WTC11 (cell line): ENCODE measurements at regions not wholly inside any gene's neighbourhood (a gene's known extent, or its start where the extent isn't known, plus 50 kb on each side); places are given as distances from the start of the nearest gene placed in this dataset.

Source experiments
- ATAC-seq: fragments of 200-7000 bp; cut with Tn5 transposase; 2 replicates; pipeline ENCODE4 v1.10.0; 2021; ENCODE audit warnings: mild to moderate bottlenecking, moderate library complexity
- CTCF ChIA-PET: fragments of 300-600 bp; sonication (Branson Sonifier 250); formaldehyde crosslinking; loops from one replicate; lab custom pipeline; 2021; ENCODE audit warnings: antibody characterized with exemption; lab: Charles Lee
- POLR2A ChIA-PET: fragments of 350-600 bp; sonication (Branson Sonifier 250); formaldehyde crosslinking; loops from one replicate; lab custom pipeline; 2021; ENCODE audit warnings: antibody characterized with exemption; lab: Charles Lee
- DNase-seq: peaks from one replicate; pipeline ENCODE4 v3.0.0; 2021; ENCODE audit warnings: low spot score
- H3K27ac Mint-ChIP-seq: 2 replicates; pipeline ENCODE4 v1.8.0; 2021; ENCODE audit warnings: mixed read lengths
- H3K27me3 Mint-ChIP-seq: 2 replicates; pipeline ENCODE4 v1.8.0; 2021; ENCODE audit warnings: low read depth, mild to moderate bottlenecking, moderate library complexity, mixed read lengths
- H3K36me3 Mint-ChIP-seq: 2 replicates; pipeline ENCODE4 v1.8.0; 2021; ENCODE audit warnings: mixed read lengths
- H3K4me1 Mint-ChIP-seq: 2 replicates; pipeline ENCODE4 v1.8.0; 2022; ENCODE audit warnings: mixed read lengths
- H3K4me3 Mint-ChIP-seq: 2 replicates; pipeline ENCODE4 v1.8.0; 2021; ENCODE audit warnings: mild to moderate bottlenecking, moderate library complexity, mixed read lengths
- H3K9me3 Mint-ChIP-seq: 2 replicates; pipeline ENCODE4 v1.8.0; 2021; ENCODE audit warnings: mixed read lengths
- CREM ChIP-seq: sonication (generic); formaldehyde crosslinking; IDR thresholded peaks from 2 replicates; pipeline ENCODE4 v1.8.1; 2022; ENCODE audit warnings: mild to moderate bottlenecking, missing genetic modification reagents, moderate library complexity
- FOXJ3 ChIP-seq: sonication (generic); formaldehyde crosslinking; IDR thresholded peaks from 2 replicates; pipeline ENCODE4 v1.9.0; 2021; ENCODE audit warnings: missing genetic modification reagents, mild to moderate bottlenecking, borderline replicate concordance
- GABPB1 ChIP-seq: sonication (generic); formaldehyde crosslinking; IDR thresholded peaks from 2 replicates; pipeline ENCODE4 v1.8.1; 2023; ENCODE audit warnings: mild to moderate bottlenecking, missing genetic modification reagents
- GRHL2 ChIP-seq: fragments of 250-450 bp; sonication (Bioruptor Pico); IDR thresholded peaks from 2 replicates; pipeline ENCODE4 v1.8.0; 2022; ENCODE audit warnings: mild to moderate bottlenecking, moderate library complexity; ENCODE audit not compliant: insufficient replicate concordance, severe bottlenecking
- GTF2I ChIP-seq: fragments of 250-450 bp; sonication (Bioruptor Pico); conservative IDR thresholded peaks from 2 replicates; pipeline ENCODE4 v1.4.0; 2021; ENCODE audit warnings: mild to moderate bottlenecking
- MXD4 ChIP-seq: fragments of 250-450 bp; sonication (Bioruptor Pico); IDR thresholded peaks from 2 replicates; pipeline ENCODE4 v1.8.0; 2021; ENCODE audit warnings: mild to moderate bottlenecking, moderate library complexity, borderline replicate concordance
- SP1 ChIP-seq: sonication (generic); formaldehyde crosslinking; conservative IDR thresholded peaks from 2 replicates; pipeline ENCODE4 v1.8.1; 2022; ENCODE audit warnings: missing genetic modification reagents
- TCF7 ChIP-seq: sonication (generic); formaldehyde crosslinking; IDR thresholded peaks from 2 replicates; pipeline ENCODE4 v1.8.0; 2022; ENCODE audit warnings: mild to moderate bottlenecking, low read depth, missing genetic modification reagents, moderate library complexity
- ZNF219 ChIP-seq: sonication (generic); formaldehyde crosslinking; IDR thresholded peaks from 2 replicates; pipeline ENCODE4 v1.8.0; 2023; ENCODE audit warnings: missing genetic modification reagents, mild to moderate bottlenecking, borderline replicate concordance
- ZNF671 ChIP-seq: fragments of 250-450 bp; sonication (Bioruptor Pico); IDR thresholded peaks from 2 replicates; pipeline ENCODE4 v1.8.0; 2021; ENCODE audit warnings: mild to moderate bottlenecking
- TF ChIP-seq, protein P1 (sequence below): fragments of 250-450 bp; sonication (Bioruptor Pico); IDR thresholded peaks from 2 replicates; pipeline ENCODE4 v1.9.0; 2021; ENCODE audit warnings: moderate library complexity, mild to moderate bottlenecking, inconsistent platforms, borderline replicate concordance
- TF ChIP-seq, protein P2 (sequence below): sonication (generic); formaldehyde crosslinking; IDR thresholded peaks from 2 replicates; pipeline ENCODE4 v1.8.0; 2022; ENCODE audit warnings: mild to moderate bottlenecking, missing genetic modification reagents
- TF ChIP-seq, protein P3 (sequence below): sonication (generic); formaldehyde crosslinking; IDR thresholded peaks from 2 replicates; pipeline ENCODE4 v1.8.1; 2022; ENCODE audit warnings: mild to moderate bottlenecking, moderate library complexity, missing genetic modification reagents
- TF ChIP-seq, protein P4 (sequence below): sonication (generic); formaldehyde crosslinking; IDR thresholded peaks from 2 replicates; pipeline ENCODE4 v1.8.0; 2023; ENCODE audit warnings: mild to moderate bottlenecking, missing genetic modification reagents
- TF ChIP-seq, protein P5 (sequence below): fragments of 250-450 bp; sonication (Bioruptor Pico); conservative IDR thresholded peaks from 2 replicates; pipeline ENCODE4 v1.9.0; 2021; ENCODE audit warnings: mild to moderate bottlenecking
- TF ChIP-seq, protein P6 (sequence below): sonication (generic); formaldehyde crosslinking; IDR thresholded peaks from 2 replicates; pipeline ENCODE4 v1.8.1; 2022; ENCODE audit warnings: low read depth, missing genetic modification reagents, borderline replicate concordance
- TF ChIP-seq, protein P7 (sequence below): fragments of 250-450 bp; sonication (Bioruptor Pico); IDR thresholded peaks from 2 replicates; pipeline ENCODE4 v2.1.2; 2022; ENCODE audit warnings: mild to moderate bottlenecking, moderate library complexity
- TF ChIP-seq, protein P8 (sequence below): fragments of 250-450 bp; sonication (Bioruptor Pico); IDR thresholded peaks from 2 replicates; pipeline ENCODE4 v1.9.0; 2021; ENCODE audit warnings: mild to moderate bottlenecking

DNA sequence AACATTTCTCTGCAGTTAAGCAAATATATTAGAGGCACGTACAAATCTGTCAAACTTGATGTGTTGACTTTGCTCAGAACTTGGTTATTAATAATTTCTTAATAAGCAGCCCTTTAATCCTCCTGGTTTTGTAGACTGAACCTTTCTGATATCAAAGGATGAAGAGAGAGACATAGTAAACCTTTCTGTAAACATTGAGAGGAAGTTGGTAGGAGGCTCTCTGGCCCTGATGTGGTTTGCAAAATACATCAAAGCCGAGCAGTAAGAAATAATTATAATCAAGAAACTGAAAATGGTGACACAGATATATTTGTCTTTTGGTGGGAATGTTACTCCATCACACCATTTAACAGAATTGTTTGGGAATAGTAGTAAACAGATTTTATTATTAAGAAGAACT is 111.9 kb downstream of the OXSM start:
- H3K36me3 Mint-ChIP-seq: no peaks in the 10 kb centered on the region
- ChIA-PET CTCF (no interaction called here), POLR2A (no interaction called here)
- ATAC-seq: no peak
- H3K27ac Mint-ChIP-seq: no peak overlapping the region
- TF ChIP-seq GTF2I (CRISPR knock-in tag): no peak
- TF ChIP-seq, protein P1, sequence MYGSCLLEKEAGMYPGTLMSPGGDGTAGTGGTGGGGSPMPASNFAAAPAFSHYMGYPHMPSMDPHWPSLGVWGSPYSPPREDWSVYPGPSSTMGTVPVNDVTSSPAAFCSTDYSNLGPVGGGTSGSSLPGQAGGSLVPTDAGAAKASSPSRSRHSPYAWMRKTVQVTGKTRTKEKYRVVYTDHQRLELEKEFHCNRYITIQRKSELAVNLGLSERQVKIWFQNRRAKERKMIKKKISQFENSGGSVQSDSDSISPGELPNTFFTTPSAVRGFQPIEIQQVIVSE (CRISPR knock-in tag): no peak
- DNase-seq: no peak
- H3K27me3 Mint-ChIP-seq: peaks cover 10% of the 10 kb centered on the region
- H3K4me3 Mint-ChIP-seq: no peak overlapping the region
- H3K4me1 Mint-ChIP-seq: peaks cover 31% of the 10 kb centered on the region
- peaks cover 4% of the 10 kb centered on the region for H3K9me3 Mint-ChIP-seq

DNA sequence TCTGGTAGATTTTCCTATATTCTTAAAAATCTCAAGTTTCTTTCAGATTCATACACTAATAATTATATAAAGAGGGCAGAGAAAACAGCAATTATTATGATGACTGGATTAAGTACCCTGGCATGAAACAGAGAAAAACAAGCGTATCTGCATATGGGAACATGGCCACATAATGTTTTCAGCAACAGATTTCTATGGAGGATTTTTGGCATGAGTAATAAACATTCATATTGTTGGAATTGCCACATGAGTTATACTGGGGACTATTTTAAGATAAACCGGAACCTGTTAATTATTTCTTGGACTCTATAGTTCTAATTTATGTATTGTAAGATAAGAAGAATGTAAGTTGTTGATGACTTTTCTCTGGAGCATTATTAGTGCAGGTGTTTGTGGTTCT is 112.7 kb downstream of the OXSM start:
- Mint-ChIP-seq H3K4me3 (no peak overlapping the region), H3K36me3 (no peaks in the 10 kb centered on the region), H3K27ac (no peak overlapping the region), H3K9me3 (peaks cover 4% of the 10 kb centered on the region), H3K4me1 (peaks cover 31% of the 10 kb centered on the region), H3K27me3 (peaks cover 10% of the 10 kb centered on the region)
- ATAC-seq (no peak), DNase-seq (no peak)
- POLR2A ChIA-PET: no interaction called here
- CTCF ChIA-PET: interaction anchor here (1.6 to 2.1 kb wide), 2 partner anchors 60 to 254 kb away, joined by 10 to 19 read pairs; no protein-coding TSS in a partner anchor
- TF ChIP-seq, protein P2, sequence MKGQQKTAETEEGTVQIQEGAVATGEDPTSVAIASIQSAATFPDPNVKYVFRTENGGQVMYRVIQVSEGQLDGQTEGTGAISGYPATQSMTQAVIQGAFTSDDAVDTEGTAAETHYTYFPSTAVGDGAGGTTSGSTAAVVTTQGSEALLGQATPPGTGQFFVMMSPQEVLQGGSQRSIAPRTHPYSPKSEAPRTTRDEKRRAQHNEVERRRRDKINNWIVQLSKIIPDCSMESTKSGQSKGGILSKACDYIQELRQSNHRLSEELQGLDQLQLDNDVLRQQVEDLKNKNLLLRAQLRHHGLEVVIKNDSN (CRISPR knock-in tag): no peak
- TF ChIP-seq, protein P3, sequence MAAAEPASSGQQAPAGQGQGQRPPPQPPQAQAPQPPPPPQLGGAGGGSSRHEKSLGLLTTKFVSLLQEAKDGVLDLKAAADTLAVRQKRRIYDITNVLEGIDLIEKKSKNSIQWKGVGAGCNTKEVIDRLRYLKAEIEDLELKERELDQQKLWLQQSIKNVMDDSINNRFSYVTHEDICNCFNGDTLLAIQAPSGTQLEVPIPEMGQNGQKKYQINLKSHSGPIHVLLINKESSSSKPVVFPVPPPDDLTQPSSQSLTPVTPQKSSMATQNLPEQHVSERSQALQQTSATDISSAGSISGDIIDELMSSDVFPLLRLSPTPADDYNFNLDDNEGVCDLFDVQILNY: no peak
- TF ChIP-seq CREM (CRISPR knock-in tag) (no peak), GABPB1 (CRISPR knock-in tag) (no peak), ZNF219 (CRISPR knock-in tag) (no peak), MXD4 (CRISPR knock-in tag) (no peak), ZNF671 (CRISPR knock-in tag) (no peak), FOXJ3 (no peak), SP1 (CRISPR knock-in tag) (no peak), GRHL2 (CRISPR knock-in tag) (no peak), TCF7 (CRISPR knock-in tag) (no peak)
- TF ChIP-seq, protein P4, sequence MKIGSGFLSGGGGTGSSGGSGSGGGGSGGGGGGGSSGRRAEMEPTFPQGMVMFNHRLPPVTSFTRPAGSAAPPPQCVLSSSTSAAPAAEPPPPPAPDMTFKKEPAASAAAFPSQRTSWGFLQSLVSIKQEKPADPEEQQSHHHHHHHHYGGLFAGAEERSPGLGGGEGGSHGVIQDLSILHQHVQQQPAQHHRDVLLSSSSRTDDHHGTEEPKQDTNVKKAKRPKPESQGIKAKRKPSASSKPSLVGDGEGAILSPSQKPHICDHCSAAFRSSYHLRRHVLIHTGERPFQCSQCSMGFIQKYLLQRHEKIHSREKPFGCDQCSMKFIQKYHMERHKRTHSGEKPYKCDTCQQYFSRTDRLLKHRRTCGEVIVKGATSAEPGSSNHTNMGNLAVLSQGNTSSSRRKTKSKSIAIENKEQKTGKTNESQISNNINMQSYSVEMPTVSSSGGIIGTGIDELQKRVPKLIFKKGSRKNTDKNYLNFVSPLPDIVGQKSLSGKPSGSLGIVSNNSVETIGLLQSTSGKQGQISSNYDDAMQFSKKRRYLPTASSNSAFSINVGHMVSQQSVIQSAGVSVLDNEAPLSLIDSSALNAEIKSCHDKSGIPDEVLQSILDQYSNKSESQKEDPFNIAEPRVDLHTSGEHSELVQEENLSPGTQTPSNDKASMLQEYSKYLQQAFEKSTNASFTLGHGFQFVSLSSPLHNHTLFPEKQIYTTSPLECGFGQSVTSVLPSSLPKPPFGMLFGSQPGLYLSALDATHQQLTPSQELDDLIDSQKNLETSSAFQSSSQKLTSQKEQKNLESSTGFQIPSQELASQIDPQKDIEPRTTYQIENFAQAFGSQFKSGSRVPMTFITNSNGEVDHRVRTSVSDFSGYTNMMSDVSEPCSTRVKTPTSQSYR (CRISPR knock-in tag): no peak
- TF ChIP-seq, protein P5, sequence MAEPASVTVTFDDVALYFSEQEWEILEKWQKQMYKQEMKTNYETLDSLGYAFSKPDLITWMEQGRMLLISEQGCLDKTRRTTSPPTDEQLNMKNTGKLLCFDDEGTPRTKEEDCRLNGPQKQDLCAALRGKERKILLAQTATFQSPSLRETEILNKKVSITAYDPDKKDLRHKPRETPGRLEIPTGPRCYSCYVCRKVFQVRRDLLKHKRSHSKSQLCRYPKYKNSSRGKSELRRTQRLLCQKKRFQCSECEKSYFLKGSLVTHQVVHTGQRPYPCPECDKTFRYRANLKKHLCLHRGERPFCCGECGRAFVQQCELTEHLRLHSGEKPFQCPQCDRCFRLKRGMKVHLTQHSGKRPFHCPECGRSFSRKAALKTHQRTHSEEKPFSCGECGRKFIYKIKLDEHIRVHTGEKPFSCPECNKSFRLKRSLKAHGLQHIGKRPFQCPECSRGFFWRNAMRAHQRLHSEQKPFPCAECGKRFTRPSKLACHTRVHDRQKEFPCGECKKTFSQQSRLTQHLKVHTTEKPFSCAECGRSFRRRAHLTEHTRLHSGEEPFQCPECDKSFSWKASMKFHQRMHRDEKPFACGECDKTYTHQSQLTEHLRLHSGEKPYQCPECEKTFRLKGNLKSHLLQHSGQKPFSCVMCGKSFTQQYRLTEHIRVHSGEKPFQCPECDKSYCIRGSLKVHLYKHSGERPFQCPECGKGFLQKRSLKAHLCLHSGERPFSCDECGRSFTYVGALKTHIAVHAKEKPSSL (CRISPR knock-in tag): no peak
- TF ChIP-seq, protein P6, sequence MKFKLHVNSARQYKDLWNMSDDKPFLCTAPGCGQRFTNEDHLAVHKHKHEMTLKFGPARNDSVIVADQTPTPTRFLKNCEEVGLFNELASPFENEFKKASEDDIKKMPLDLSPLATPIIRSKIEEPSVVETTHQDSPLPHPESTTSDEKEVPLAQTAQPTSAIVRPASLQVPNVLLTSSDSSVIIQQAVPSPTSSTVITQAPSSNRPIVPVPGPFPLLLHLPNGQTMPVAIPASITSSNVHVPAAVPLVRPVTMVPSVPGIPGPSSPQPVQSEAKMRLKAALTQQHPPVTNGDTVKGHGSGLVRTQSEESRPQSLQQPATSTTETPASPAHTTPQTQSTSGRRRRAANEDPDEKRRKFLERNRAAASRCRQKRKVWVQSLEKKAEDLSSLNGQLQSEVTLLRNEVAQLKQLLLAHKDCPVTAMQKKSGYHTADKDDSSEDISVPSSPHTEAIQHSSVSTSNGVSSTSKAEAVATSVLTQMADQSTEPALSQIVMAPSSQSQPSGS (CRISPR knock-in tag): no peak
- TF ChIP-seq, protein P7, sequence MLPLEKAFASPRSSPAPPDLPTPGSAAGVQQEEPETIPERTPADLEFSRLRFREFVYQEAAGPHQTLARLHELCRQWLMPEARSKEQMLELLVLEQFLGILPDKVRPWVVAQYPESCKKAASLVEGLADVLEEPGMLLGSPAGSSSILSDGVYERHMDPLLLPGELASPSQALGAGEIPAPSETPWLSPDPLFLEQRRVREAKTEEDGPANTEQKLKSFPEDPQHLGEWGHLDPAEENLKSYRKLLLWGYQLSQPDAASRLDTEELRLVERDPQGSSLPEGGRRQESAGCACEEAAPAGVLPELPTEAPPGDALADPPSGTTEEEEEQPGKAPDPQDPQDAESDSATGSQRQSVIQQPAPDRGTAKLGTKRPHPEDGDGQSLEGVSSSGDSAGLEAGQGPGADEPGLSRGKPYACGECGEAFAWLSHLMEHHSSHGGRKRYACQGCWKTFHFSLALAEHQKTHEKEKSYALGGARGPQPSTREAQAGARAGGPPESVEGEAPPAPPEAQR: no peak
- TF ChIP-seq, protein P8, sequence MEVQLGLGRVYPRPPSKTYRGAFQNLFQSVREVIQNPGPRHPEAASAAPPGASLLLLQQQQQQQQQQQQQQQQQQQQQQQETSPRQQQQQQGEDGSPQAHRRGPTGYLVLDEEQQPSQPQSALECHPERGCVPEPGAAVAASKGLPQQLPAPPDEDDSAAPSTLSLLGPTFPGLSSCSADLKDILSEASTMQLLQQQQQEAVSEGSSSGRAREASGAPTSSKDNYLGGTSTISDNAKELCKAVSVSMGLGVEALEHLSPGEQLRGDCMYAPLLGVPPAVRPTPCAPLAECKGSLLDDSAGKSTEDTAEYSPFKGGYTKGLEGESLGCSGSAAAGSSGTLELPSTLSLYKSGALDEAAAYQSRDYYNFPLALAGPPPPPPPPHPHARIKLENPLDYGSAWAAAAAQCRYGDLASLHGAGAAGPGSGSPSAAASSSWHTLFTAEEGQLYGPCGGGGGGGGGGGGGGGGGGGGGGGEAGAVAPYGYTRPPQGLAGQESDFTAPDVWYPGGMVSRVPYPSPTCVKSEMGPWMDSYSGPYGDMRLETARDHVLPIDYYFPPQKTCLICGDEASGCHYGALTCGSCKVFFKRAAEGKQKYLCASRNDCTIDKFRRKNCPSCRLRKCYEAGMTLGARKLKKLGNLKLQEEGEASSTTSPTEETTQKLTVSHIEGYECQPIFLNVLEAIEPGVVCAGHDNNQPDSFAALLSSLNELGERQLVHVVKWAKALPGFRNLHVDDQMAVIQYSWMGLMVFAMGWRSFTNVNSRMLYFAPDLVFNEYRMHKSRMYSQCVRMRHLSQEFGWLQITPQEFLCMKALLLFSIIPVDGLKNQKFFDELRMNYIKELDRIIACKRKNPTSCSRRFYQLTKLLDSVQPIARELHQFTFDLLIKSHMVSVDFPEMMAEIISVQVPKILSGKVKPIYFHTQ (CRISPR knock-in tag): no peak
